HG02571 (cell line): ENCODE measurements at regions not wholly inside any gene's neighbourhood (a gene's known extent, or its start where the extent isn't known, plus 50 kb on each side); places are given as distances from the start of the nearest gene placed in this dataset.

ENCODE experiments used
- ATAC-seq: cut with Tn5 transposase; IDR thresholded peaks from one replicate; pipeline ENCODE4 v1.9.1; 2021; ENCODE audit warnings: mild to moderate bottlenecking, moderate library complexity; ENCODE audit not compliant: unreplicated experiment

GRCh38 chr1:106185089-106185488, 871.4 kb upstream of the PRMT6 start:
- no peak for ATAC-seq

- ATAC-seq: no peak
Observed at GRCh38 chr1:106189780-106190179, 866.7 kb upstream of the PRMT6 start.

- no peak for ATAC-seq
Observed at GRCh38 chr1:106194206-106194605, 862.3 kb upstream of the PRMT6 start.

- no peak for ATAC-seq
Observed at GRCh38 chr1:106200711-106201110, 855.8 kb upstream of the PRMT6 start.

GRCh38 chr1:106207185-106207584, 849.3 kb upstream of the PRMT6 start:
- ATAC-seq: no peak

- no peak for ATAC-seq
Observed at GRCh38 chr1:106217765-106218164, 838.7 kb upstream of the PRMT6 start.

- no peak for ATAC-seq
Observed at GRCh38 chr1:106222403-106222802, 834.1 kb upstream of the PRMT6 start.

GRCh38 chr1:106223213-106223612, 833.3 kb upstream of the PRMT6 start:
- no peak for ATAC-seq

GRCh38 chr1:106224426-106224825, 832.0 kb upstream of the PRMT6 start:
- no peak for ATAC-seq

- ATAC-seq: no peak
Observed at GRCh38 chr1:106225403-106225802, 831.1 kb upstream of the PRMT6 start.

- ATAC-seq: no peak
Observed at GRCh38 chr1:106226550-106226949, 829.9 kb upstream of the PRMT6 start.

- no peak for ATAC-seq
Observed at GRCh38 chr1:106232128-106232527, 824.3 kb upstream of the PRMT6 start.

- no peak for ATAC-seq
Observed at GRCh38 chr1:106233511-106233910, 823.0 kb upstream of the PRMT6 start.

- no peak for ATAC-seq
Observed at GRCh38 chr1:106249365-106249764, 807.1 kb upstream of the PRMT6 start.

GRCh38 chr1:106249810-106250209, 806.7 kb upstream of the PRMT6 start:
- no peak for ATAC-seq

GRCh38 chr1:106254748-106255147, 801.7 kb upstream of the PRMT6 start:
- ATAC-seq: no peak

- no peak for ATAC-seq
Observed at GRCh38 chr1:106266786-106267185, 789.7 kb upstream of the PRMT6 start.

- no peak for ATAC-seq
Observed at GRCh38 chr1:106268070-106268469, 788.4 kb upstream of the PRMT6 start.

GRCh38 chr1:106276871-106277270, 779.6 kb upstream of the PRMT6 start:
- ATAC-seq: no peak

- no peak for ATAC-seq
Observed at GRCh38 chr1:106277786-106278185, 778.7 kb upstream of the PRMT6 start.

GRCh38 chr1:106278716-106279115, 777.8 kb upstream of the PRMT6 start:
- no peak for ATAC-seq

GRCh38 chr1:106289265-106289928, 767.1 kb upstream of the PRMT6 start:
- ATAC-seq: no peak

- ATAC-seq: no peak
Observed at GRCh38 chr1:106290805-106291501, 765.5 kb upstream of the PRMT6 start.
